CD14-positive monocyte (primary cell): ENCODE measurements at regions not wholly inside any gene's neighbourhood (a gene's known extent, or its start where the extent isn't known, plus 50 kb on each side); places are given as distances from the start of the nearest gene placed in this dataset.
A peak's percentile ranks its signal among the peaks of the same experiment; 100 is the strongest.

Source experiments
- DNase-seq, 3 donors: peaks; one replicate each; pipeline ENCODE4 v3.0.0-alpha.2; 2011 to 2022
- H2AFZ ChIP-seq: 2 replicates; pipeline ENCODE4 v1.6.0; 2012; ENCODE audit warnings: mild to moderate bottlenecking, low read depth, low read length, inconsistent platforms; ENCODE audit not compliant: insufficient read depth, poor library complexity, severe bottlenecking
- H3K27ac ChIP-seq, 2 donors: 1 replicate in 1 of 2; 2 replicates in 1 of 2; pipeline ENCODE4 v1.5.1; 2012 to 2013; ENCODE audit warnings: low read length in 2 of 2, control low read depth in 1 of 2, inconsistent platforms in 1 of 2, low read depth in 1 of 2, mild to moderate bottlenecking in 1 of 2
- H3K27me3 ChIP-seq, 2 donors: one replicate each; pipeline versions ENCODE4 v1.6.0 to v1.6.1; 2011 to 2013; ENCODE audit warnings: low read length in 2 of 2; ENCODE audit not compliant: control insufficient read depth in 2 of 2, insufficient read depth in 2 of 2
- H3K36me3 ChIP-seq, 2 donors: replicated peaks in 1 of 2; 1 replicate in 1 of 2; 2 replicates in 1 of 2; pipeline versions ENCODE4 v1.5.1 to v1.6.1; 2012 to 2013; ENCODE audit warnings: low read length in 2 of 2, control low read depth in 1 of 2, inconsistent platforms in 1 of 2, mild to moderate bottlenecking in 1 of 2; ENCODE audit not compliant: insufficient read depth in 2 of 2, control insufficient read depth in 1 of 2
- H3K4me1 ChIP-seq, 2 donors: 1 replicate in 1 of 2; 2 replicates in 1 of 2; pipeline versions ENCODE4 v1.5.1 to v1.6.1; 2012 to 2013; ENCODE audit warnings: low read length in 2 of 2, control low read depth in 1 of 2, inconsistent platforms in 1 of 2, mild to moderate bottlenecking in 1 of 2, moderate library complexity in 1 of 2; ENCODE audit not compliant: insufficient read depth in 2 of 2, control insufficient read depth in 1 of 2
- H3K4me2 ChIP-seq: replicated peaks from 2 replicates; pipeline ENCODE3; 2012; ENCODE audit warnings: low read length, moderate library complexity, mild to moderate bottlenecking; ENCODE audit not compliant: poor library complexity, severe bottlenecking; ENCODE audit errors: extremely low read depth
- H3K4me3 ChIP-seq, 3 experiments: fragments of 200-600 bp in 1 of 3; sonication (generic) in 1 of 3; replicated peaks in 1 of 3; 1 replicate in 2 of 3; 2 replicates in 1 of 3; pipeline ENCODE4 v1.5.1; 2011 to 2013; ENCODE audit warnings: low read length in 3 of 3, mild to moderate bottlenecking in 3 of 3, control low read depth in 2 of 3, low read depth in 2 of 3, inconsistent platforms in 1 of 3, moderate library complexity in 1 of 3
- H3K79me2 ChIP-seq: 2 replicates; pipeline ENCODE4 v1.6.0; 2012; ENCODE audit warnings: mild to moderate bottlenecking, control low read depth, inconsistent platforms, low read length, moderate library complexity; ENCODE audit not compliant: insufficient read depth
- H3K9ac ChIP-seq: 2 replicates; pipeline ENCODE4 v1.6.0; 2017; ENCODE audit warnings: low read length, mild to moderate bottlenecking; ENCODE audit not compliant: insufficient read depth, poor library complexity, severe bottlenecking
- H3K9me3 ChIP-seq, 2 donors: replicated peaks in 1 of 2; 1 replicate in 1 of 2; 2 replicates in 1 of 2; pipeline versions ENCODE4 v1.5.1 to v1.6.1; 2012 to 2013; ENCODE audit warnings: low read length in 2 of 2, control low read depth in 1 of 2; ENCODE audit not compliant: control insufficient read depth in 1 of 2, insufficient read depth in 1 of 2
- H4K20me1 ChIP-seq: 2 replicates; pipeline ENCODE4 v1.6.0; 2012; ENCODE audit warnings: mild to moderate bottlenecking, low read length, control low read depth, moderate library complexity; ENCODE audit not compliant: insufficient read depth
- H3K27ac Mint-ChIP-seq, 7 donors: one replicate each; pipeline ENCODE4 v1.8.0; 2020; ENCODE audit warnings: mild to moderate bottlenecking in 7 of 7, mixed read lengths in 7 of 7, moderate library complexity in 6 of 7, inconsistent platforms in 2 of 7
- H3K27me3 Mint-ChIP-seq, 3 donors: one replicate each; pipeline ENCODE4 v1.8.0; 2021 to 2022; ENCODE audit warnings: low read depth in 3 of 3, mild to moderate bottlenecking in 3 of 3, mixed read lengths in 3 of 3, moderate library complexity in 3 of 3, inconsistent platforms in 1 of 3
- H3K36me3 Mint-ChIP-seq, 2 donors: one replicate each; pipeline ENCODE4 v1.8.0; 2020; ENCODE audit warnings: mixed read lengths in 2 of 2, inconsistent platforms in 1 of 2, mild to moderate bottlenecking in 1 of 2
- H3K4me1 Mint-ChIP-seq: one replicate; pipeline ENCODE4 v1.8.0; 2020; ENCODE audit warnings: mild to moderate bottlenecking, mixed read lengths
- H3K4me3 Mint-ChIP-seq, 2 donors: one replicate each; pipeline ENCODE4 v1.8.0; 2020; ENCODE audit warnings: mild to moderate bottlenecking in 2 of 2, mixed read lengths in 2 of 2, moderate library complexity in 1 of 2
- H3K9me3 Mint-ChIP-seq, 7 donors: one replicate each; pipeline ENCODE4 v1.8.0; 2020 to 2022; ENCODE audit warnings: mixed read lengths in 7 of 7, mild to moderate bottlenecking in 6 of 7, moderate library complexity in 6 of 7, inconsistent platforms in 2 of 7
- CTCF ChIP-seq: fragments of 200-600 bp; IDR thresholded peaks from one replicate; pipeline ENCODE4 v1.8.0; 2022; ENCODE audit warnings: antibody characterized with exemption, mild to moderate bottlenecking
- WGBS: methylation state at CpG from one replicate; pipeline ENCODE4 v1.1.5; 2013; ENCODE audit warnings: missing lambda C conversion rate; ENCODE audit not compliant: insufficient coverage; 5-methylcytosine and 5-hydroxymethylcytosine counted together
- intact Hi-C, 2 donors: fragments of 100-400 bp; cut with micrococcal nuclease; formaldehyde crosslinking; loops; one replicate each; pipeline versions ENCODE4 v1.15.0 to v1.15.1; 2023

DNA sequence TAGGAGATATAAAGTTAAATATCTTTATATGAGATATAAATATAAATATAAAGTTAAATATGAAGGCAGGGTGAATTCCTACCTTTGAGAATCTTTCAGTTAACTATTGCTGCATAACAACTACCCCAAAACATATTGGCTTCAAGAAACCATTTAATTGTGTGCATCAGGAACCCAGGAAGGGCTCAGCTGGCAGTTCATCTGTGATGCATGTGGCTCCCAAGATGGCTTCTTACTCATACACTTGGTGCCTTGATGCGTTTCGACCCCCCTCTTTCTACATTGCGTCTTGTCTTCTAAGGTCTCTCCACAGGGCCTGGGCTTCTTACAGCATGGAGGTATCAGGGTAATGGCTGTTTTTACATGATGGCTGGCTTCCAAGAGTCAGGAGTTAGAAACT lies 253.9 kb upstream of the CRY1 start:
- no peak overlapping the region for H3K27ac ChIP-seq
- peaks cover 0 to 17% (median 2%) of the 10 kb centered on the region in 7 donors for H3K9me3 Mint-ChIP-seq
- peaks cover 0 to 2% of the 10 kb centered on the region in 2 donors for H3K36me3 Mint-ChIP-seq
- peaks cover 13% of the 10 kb centered on the region in 2 donors for H3K4me1 ChIP-seq
- H3K4me2 ChIP-seq: no peak overlapping the region
- no peaks in the 10 kb centered on the region for H3K36me3 ChIP-seq
- no peaks in the 10 kb centered on the region for H3K27me3 ChIP-seq
- no peak overlapping the region for H2AFZ ChIP-seq
- H3K9ac ChIP-seq: no peak overlapping the region
- no peak for DNase-seq
- H3K79me2 ChIP-seq: no peaks in the 10 kb centered on the region
- peaks cover 2% of the 10 kb centered on the region in 3 donors for H3K27me3 Mint-ChIP-seq
- H4K20me1 ChIP-seq: no peaks in the 10 kb centered on the region
- intact Hi-C loops: no loop called here
- H3K4me1 Mint-ChIP-seq: peaks cover 21% of the 10 kb centered on the region
- H3K4me3 Mint-ChIP-seq: no peak overlapping the region
- H3K4me3 ChIP-seq: no peak overlapping the region
- H3K27ac Mint-ChIP-seq: no peak overlapping the region
- no CpG with 5 or more reads among the region's 3 CpGs for WGBS
- H3K9me3 ChIP-seq: no peaks in the 10 kb centered on the region
- TF ChIP-seq CTCF: no peak

DNA sequence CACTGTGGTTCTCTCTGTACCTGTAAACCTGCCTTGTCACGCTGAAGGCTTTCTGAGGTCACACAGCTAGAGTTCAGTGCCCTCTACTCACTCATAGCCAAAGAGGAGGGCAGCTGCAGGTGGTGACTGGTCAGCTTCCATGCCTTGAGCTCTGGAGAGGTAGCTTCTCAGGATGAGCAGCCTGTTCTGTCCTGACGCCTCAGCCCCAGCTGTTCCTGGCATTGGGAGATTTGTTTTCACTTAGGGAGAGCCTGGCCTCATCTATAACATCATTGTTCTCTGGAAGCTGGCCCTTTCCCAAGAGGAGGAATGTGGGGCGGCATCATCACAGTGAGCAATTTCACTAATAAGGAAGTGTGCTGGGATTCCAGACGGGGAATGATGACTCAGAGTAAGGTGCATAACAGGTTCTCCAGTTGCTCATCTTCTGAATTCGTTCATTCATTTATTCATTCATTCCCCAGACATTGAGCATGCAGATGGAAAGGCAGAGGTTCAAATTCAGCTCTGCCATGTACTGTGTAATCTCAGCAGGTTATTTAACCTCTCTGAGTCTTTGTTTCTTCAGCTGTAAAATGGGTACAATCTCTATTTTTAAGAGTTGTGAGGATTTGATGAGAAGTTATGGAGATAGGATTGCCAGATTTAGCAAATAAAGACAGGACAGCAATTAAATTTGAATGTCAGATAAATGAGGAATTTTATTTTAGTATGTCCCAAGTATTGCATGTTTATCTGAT lies 255.8 kb upstream of the CRY1 start:
- H3K79me2 ChIP-seq: no peaks in the 10 kb centered on the region
- peaks cover 0 to 2% of the 10 kb centered on the region in 2 donors for H3K36me3 Mint-ChIP-seq
- intact Hi-C loops: no loop called here
- no peak overlapping the region for H3K9ac ChIP-seq
- H3K4me1 Mint-ChIP-seq: peaks cover 31% of the 10 kb centered on the region
- no peak for DNase-seq
- no peaks in the 10 kb centered on the region for H4K20me1 ChIP-seq
- peak overlapping the region in 1 of 7 donors; percentile 10 for H3K27ac Mint-ChIP-seq
- H3K27me3 ChIP-seq: no peaks in the 10 kb centered on the region
- no peak overlapping the region for H2AFZ ChIP-seq
- WGBS: 100% methylated on average over 3 of the region's 5 CpGs
- peaks cover 0 to 2% (median 2%) of the 10 kb centered on the region in 3 donors for H3K27me3 Mint-ChIP-seq
- no peak overlapping the region for H3K4me3 ChIP-seq
- H3K36me3 ChIP-seq: no peaks in the 10 kb centered on the region
- peaks cover 26% of the 10 kb centered on the region in 2 donors for H3K4me1 ChIP-seq
- no peak overlapping the region for H3K4me3 Mint-ChIP-seq
- H3K9me3 ChIP-seq: no peaks in the 10 kb centered on the region
- peaks cover 0 to 9% (median 2%) of the 10 kb centered on the region in 7 donors for H3K9me3 Mint-ChIP-seq
- H3K27ac ChIP-seq: no peak overlapping the region
- no peak for TF ChIP-seq CTCF
- no peak overlapping the region for H3K4me2 ChIP-seq
